H9 (cell line): ENCODE measurements at regions not wholly inside any gene's neighbourhood (a gene's known extent, or its start where the extent isn't known, plus 50 kb on each side); places are given as distances from the start of the nearest gene placed in this dataset.

Experiments used
- DNase-seq: peaks from one replicate; pipeline ENCODE4 v3.0.0-alpha.2; 2017
- H2AFZ ChIP-seq: one replicate; pipeline ENCODE4 v1.6.1; 2013; ENCODE audit warnings: mild to moderate bottlenecking, low read length, control low read depth, moderate library complexity
- H2AK5ac ChIP-seq: 2 replicates; pipeline ENCODE4 v1.6.1; 2013; ENCODE audit warnings: low read length, control low read depth, mixed read lengths; ENCODE audit not compliant: insufficient read length
- H2BK120ac ChIP-seq: one replicate; pipeline ENCODE4 v1.6.1; 2013; ENCODE audit warnings: low read depth, mild to moderate bottlenecking, low read length, control low read depth, inconsistent platforms; ENCODE audit not compliant: poor library complexity, severe bottlenecking
- H2BK12ac ChIP-seq: 2 replicates; pipeline ENCODE4 v1.6.1; 2013; ENCODE audit warnings: low read length, control low read depth, mixed read lengths, low read depth; ENCODE audit not compliant: insufficient read length
- H2BK15ac ChIP-seq: 2 replicates; pipeline ENCODE4 v1.6.1; 2013; ENCODE audit warnings: low read depth, low read length, control low read depth
- H2BK20ac ChIP-seq: one replicate; pipeline ENCODE4 v1.6.1; 2013; ENCODE audit warnings: low read depth, mild to moderate bottlenecking, low read length, control low read depth, inconsistent platforms; ENCODE audit not compliant: poor library complexity, severe bottlenecking
- H2BK5ac ChIP-seq: 2 replicates; pipeline ENCODE4 v1.6.1; 2013; ENCODE audit warnings: low read length, control low read depth, mixed read lengths; ENCODE audit not compliant: insufficient read length
- H3K14ac ChIP-seq: 2 replicates; pipeline ENCODE4 v1.6.1; 2013; ENCODE audit warnings: low read length, control low read depth; ENCODE audit not compliant: insufficient read depth
- H3K18ac ChIP-seq: 2 replicates; pipeline ENCODE4 v1.6.1; 2013; ENCODE audit warnings: low read depth, mild to moderate bottlenecking, mixed read lengths, low read length, control low read depth; ENCODE audit not compliant: insufficient read length
- H3K23ac ChIP-seq: 2 replicates; pipeline ENCODE4 v1.6.1; 2013; ENCODE audit warnings: low read length, control low read depth, mixed read lengths, low read depth; ENCODE audit not compliant: insufficient read length
- H3K23me2 ChIP-seq: 2 replicates; pipeline ENCODE4 v1.6.1; 2013; ENCODE audit warnings: low read depth, mild to moderate bottlenecking, mixed read lengths, low read length, control low read depth; ENCODE audit not compliant: insufficient read length, poor library complexity, severe bottlenecking
- H3K27ac ChIP-seq: 2 replicates; pipeline ENCODE4 v1.5.1; 2013; ENCODE audit warnings: low read length, control low read depth, mixed read lengths, low read depth; ENCODE audit not compliant: insufficient read length
- H3K27me3 ChIP-seq: 2 replicates; pipeline ENCODE4 v1.6.1; 2013; ENCODE audit warnings: low read length, control low read depth, inconsistent platforms; ENCODE audit not compliant: insufficient read depth
- H3K4ac ChIP-seq: 2 replicates; pipeline ENCODE4 v1.6.1; 2013; ENCODE audit warnings: low read depth, mild to moderate bottlenecking, control low read depth, inconsistent platforms, low read length, moderate library complexity
- H3K4me1 ChIP-seq: 2 replicates; pipeline ENCODE4 v1.6.1; 2013; ENCODE audit warnings: low read length, control low read depth, inconsistent platforms; ENCODE audit not compliant: insufficient read depth
- H3K4me2 ChIP-seq: 2 replicates; pipeline ENCODE4 v1.6.1; 2013; ENCODE audit warnings: low read length, control low read depth, mixed read lengths; ENCODE audit not compliant: insufficient read length, insufficient read depth
- H3K56ac ChIP-seq: 2 replicates; pipeline ENCODE4 v1.6.1; 2013; ENCODE audit warnings: low read depth, mild to moderate bottlenecking, mixed read lengths, low read length, control low read depth; ENCODE audit not compliant: insufficient read length
- H3K79me1 ChIP-seq: 2 replicates; pipeline ENCODE4 v1.6.1; 2013; ENCODE audit warnings: low read depth, mild to moderate bottlenecking, moderate library complexity, low read length, control low read depth, inconsistent platforms; ENCODE audit not compliant: insufficient read depth, poor library complexity, severe bottlenecking
- H3K79me2 ChIP-seq: 2 replicates; pipeline ENCODE4 v1.6.1; 2013; ENCODE audit warnings: low read length, control low read depth, inconsistent platforms; ENCODE audit not compliant: insufficient read depth
- H3K9ac ChIP-seq: 2 replicates; pipeline ENCODE4 v1.6.1; 2013; ENCODE audit warnings: low read length, control low read depth, mixed read lengths; ENCODE audit not compliant: insufficient read length; ENCODE audit errors: extremely low read depth
- H3K9me3 ChIP-seq: one replicate; pipeline ENCODE4 v1.6.1; 2013; ENCODE audit warnings: low read depth, low read length, inconsistent platforms; ENCODE audit not compliant: control insufficient read depth
- H3T11ph ChIP-seq: one replicate; pipeline ENCODE4 v1.6.1; 2013; ENCODE audit warnings: mild to moderate bottlenecking, low read length, control low read depth, inconsistent platforms
- H4K20me1 ChIP-seq: one replicate; pipeline ENCODE4 v1.6.1; 2013; ENCODE audit not compliant: control insufficient read depth, insufficient read length, insufficient read depth
- H4K5ac ChIP-seq: 2 replicates; pipeline ENCODE4 v1.6.1; 2013; ENCODE audit warnings: low read depth, mild to moderate bottlenecking, mixed read lengths, low read length, control low read depth; ENCODE audit not compliant: insufficient read length
- H4K8ac ChIP-seq: replicated peaks from 2 replicates; pipeline ENCODE4 v1.6.1; 2013; ENCODE audit warnings: low read length, control low read depth, mixed read lengths, low read depth; ENCODE audit not compliant: insufficient read length
- H4K91ac ChIP-seq: 2 replicates; pipeline ENCODE4 v1.6.1; 2013; ENCODE audit warnings: low read depth, mild to moderate bottlenecking, moderate library complexity, mixed read lengths, low read length, control low read depth; ENCODE audit not compliant: insufficient read length
- H3K27ac Mint-ChIP-seq, 3 experiments: 2 replicates in 2 of 3; 3 replicates in 1 of 3; pipeline ENCODE4 v1.8.0; 2020 to 2021; ENCODE audit warnings: mixed read lengths in 3 of 3, mild to moderate bottlenecking in 1 of 3, moderate library complexity in 1 of 3
- H3K27me3 Mint-ChIP-seq: 2 replicates; pipeline ENCODE4 v1.8.0; 2021; ENCODE audit warnings: low read depth, mild to moderate bottlenecking, moderate library complexity, mixed read lengths
- H3K36me3 Mint-ChIP-seq, 3 experiments: 2 replicates in 2 of 3; 3 replicates in 1 of 3; pipeline ENCODE4 v1.8.0; 2020 to 2021; ENCODE audit warnings: low read depth in 3 of 3, mixed read lengths in 3 of 3; ENCODE audit not compliant: insufficient read depth in 1 of 3
- H3K4me1 Mint-ChIP-seq, 2 experiments: 2 replicates each; pipeline ENCODE4 v1.8.0; 2020; ENCODE audit warnings: mixed read lengths in 2 of 2
- H3K4me3 Mint-ChIP-seq, 2 experiments: 2 replicates in 1 of 2; 3 replicates in 1 of 2; pipeline ENCODE4 v1.8.0; 2020 to 2021; ENCODE audit warnings: mild to moderate bottlenecking in 2 of 2, mixed read lengths in 2 of 2, moderate library complexity in 1 of 2
- H3K9me3 Mint-ChIP-seq, 2 experiments: 2 replicates in 1 of 2; 3 replicates in 1 of 2; pipeline ENCODE4 v1.8.0; 2020; ENCODE audit warnings: mild to moderate bottlenecking in 2 of 2, mixed read lengths in 2 of 2, moderate library complexity in 1 of 2
- CTCF ChIP-seq: fragments of 200-600 bp; sonication (generic); conservative IDR thresholded peaks from 3 replicates; pipeline ENCODE4 v1.8.0; 2021; ENCODE audit warnings: antibody characterized with exemption, mild to moderate bottlenecking
- WGBS: extraction: QIAGEN DNeasy Blood & Tissue Kit; methylation state at CpG from one replicate; pipeline ENCODE4 v1.1.7; 2013; ENCODE audit warnings: missing lambda C conversion rate, low lambda C conversion rate, mixed read lengths; ENCODE audit not compliant: insufficient read length; ENCODE audit errors: extremely low coverage; 5-methylcytosine and 5-hydroxymethylcytosine counted together

- TF ChIP-seq CTCF: no peak
- Histone ChIP-seq H3K27ac (no peak overlapping the region), H3K4ac (no peak overlapping the region), H4K5ac (no peak overlapping the region), H2BK5ac (no peak overlapping the region), H3K79me2 (no peaks in the 10 kb centered on the region), H3K14ac (no peak overlapping the region), H2BK120ac (no peak overlapping the region), H3K79me1 (no peaks in the 10 kb centered on the region), H3T11ph (no peak overlapping the region), H2AFZ (no peak overlapping the region), H3K27me3 (no peaks in the 10 kb centered on the region), H2AK5ac (no peak overlapping the region), H3K56ac (no peak overlapping the region), H2BK20ac (no peak overlapping the region), H3K23me2 (no peaks in the 10 kb centered on the region), H3K4me1 (no peaks in the 10 kb centered on the region), H3K23ac (no peak overlapping the region), H3K9ac (no peak overlapping the region), H3K9me3 (no peaks in the 10 kb centered on the region), H3K18ac (no peak overlapping the region), H2BK15ac (no peak overlapping the region), H4K91ac (no peak overlapping the region), H4K8ac (no peak overlapping the region), H2BK12ac (no peak overlapping the region), H3K4me2 (no peak overlapping the region), H4K20me1 (no peaks in the 10 kb centered on the region)
- Mint-ChIP-seq H3K27ac (no peak overlapping the region), H3K27me3 (no peaks in the 10 kb centered on the region; the same call in 1 of the 2 replicates), H3K4me3 (no peak overlapping the region), H3K9me3 (no peaks in the 10 kb centered on the region), H3K4me1 (peaks cover 0 to 3% of the 10 kb centered on the region in 2 experiments; a peak in 1 of 4 replicates), H3K36me3 (no peaks in the 10 kb centered on the region)
- no CpG with 5 or more reads among the region's 4 CpGs for WGBS
- no peak for DNase-seq
These were observed 172.8 kb upstream of the NUDT4 start for GRCh38 chr12:93204896-93205295.
